ENCODE measurements at regions not wholly inside any gene's neighbourhood (a gene's known extent, or its start where the extent isn't known, plus 50 kb on each side); places are given as distances from the start of the nearest gene placed in this dataset.

DNA sequence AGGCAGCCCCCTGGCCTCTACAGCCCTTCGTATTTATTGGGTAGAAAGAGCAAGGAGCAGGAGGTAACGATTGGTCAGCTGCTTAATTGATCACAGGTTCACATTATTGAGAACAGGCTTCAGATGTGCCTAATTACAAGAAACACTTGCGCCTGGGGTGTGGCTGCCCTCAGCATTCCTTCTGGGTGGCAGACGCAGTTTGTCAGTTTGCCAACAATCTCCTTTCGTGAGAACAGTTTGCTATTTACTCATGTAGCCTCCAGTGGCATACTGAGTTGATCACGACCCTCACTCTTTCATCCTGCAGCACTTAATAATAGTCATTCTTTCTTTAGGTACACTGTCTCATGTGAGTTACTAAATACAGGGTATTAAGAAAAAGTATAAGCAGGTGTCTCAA is 985.6 kb downstream of the SLITRK5 start:
- TF ChIP-seq, protein P1, sequence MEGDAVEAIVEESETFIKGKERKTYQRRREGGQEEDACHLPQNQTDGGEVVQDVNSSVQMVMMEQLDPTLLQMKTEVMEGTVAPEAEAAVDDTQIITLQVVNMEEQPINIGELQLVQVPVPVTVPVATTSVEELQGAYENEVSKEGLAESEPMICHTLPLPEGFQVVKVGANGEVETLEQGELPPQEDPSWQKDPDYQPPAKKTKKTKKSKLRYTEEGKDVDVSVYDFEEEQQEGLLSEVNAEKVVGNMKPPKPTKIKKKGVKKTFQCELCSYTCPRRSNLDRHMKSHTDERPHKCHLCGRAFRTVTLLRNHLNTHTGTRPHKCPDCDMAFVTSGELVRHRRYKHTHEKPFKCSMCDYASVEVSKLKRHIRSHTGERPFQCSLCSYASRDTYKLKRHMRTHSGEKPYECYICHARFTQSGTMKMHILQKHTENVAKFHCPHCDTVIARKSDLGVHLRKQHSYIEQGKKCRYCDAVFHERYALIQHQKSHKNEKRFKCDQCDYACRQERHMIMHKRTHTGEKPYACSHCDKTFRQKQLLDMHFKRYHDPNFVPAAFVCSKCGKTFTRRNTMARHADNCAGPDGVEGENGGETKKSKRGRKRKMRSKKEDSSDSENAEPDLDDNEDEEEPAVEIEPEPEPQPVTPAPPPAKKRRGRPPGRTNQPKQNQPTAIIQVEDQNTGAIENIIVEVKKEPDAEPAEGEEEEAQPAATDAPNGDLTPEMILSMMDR (IDR thresholded peaks at IDR 0.05): no peak
- no peak for TF ChIP-seq POLR2AphosphoS5 (IDR thresholded peaks at IDR 0.05)
- no peak for TF ChIP-seq POLR2A (IDR thresholded peaks at IDR 0.05)

Data from prostate gland (tissue), 2 donors.